GM19397 (cell line): ENCODE measurements at regions not wholly inside any gene's neighbourhood (a gene's known extent, or its start where the extent isn't known, plus 50 kb on each side); places are given as distances from the start of the nearest gene placed in this dataset.
A peak's percentile ranks its signal among the peaks of the same experiment; 100 is the strongest.
"Not testable (repeated sequence)": the region's sequence is repeated elsewhere in the genome, so short reads cannot be mapped to it uniquely, and the experiment has no call there.

Experiments used
- ATAC-seq: cut with Tn5 transposase; IDR thresholded peaks from one replicate; pipeline ENCODE4 v1.9.1; 2021; ENCODE audit warnings: mild to moderate bottlenecking, moderate library complexity; ENCODE audit not compliant: unreplicated experiment

DNA sequence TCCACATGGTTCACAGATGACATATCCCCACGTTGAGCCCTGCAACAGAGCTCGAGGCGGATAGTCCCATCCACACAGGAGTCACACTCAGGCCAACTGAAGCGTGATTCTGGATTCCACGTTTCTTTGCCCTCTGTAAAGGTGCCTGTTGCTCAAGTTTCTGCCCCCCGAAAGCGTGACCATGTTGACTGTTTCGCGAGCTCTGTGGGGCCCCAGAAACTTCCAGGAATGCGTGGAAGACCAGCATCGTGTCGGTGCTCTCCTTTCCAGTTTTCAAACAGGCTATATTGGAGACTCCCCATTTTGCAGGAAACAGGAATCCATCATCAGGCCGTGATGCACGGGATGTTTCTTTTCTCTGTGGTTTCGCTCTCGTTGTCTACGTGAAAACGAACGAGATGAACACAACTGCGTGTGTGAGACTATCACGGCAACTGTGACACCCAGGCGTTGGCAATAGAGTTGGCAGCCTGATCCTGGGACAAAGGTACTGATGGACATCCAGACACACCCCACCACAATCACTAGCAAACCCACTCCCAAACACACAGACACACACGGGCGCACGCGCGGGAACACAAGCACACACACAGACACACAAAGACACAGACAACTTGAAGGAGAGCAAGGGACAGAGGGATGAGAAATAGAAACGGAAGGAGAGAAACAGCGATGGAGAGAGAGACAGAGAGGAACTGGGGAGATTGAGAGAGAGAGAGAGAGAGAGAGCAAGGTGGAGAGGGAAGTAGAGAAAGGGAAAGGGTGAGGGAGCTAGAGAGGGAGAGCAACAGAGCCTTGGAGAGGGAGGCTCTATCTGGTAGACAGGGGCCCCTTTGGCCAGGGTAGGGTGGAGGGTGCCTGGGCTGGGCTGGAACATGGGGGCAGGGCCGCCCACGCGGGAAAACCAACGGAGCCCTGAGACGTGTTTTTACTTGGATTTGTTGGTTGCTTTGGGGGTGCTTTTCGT, 1609.3 kb downstream of the SPATA31A7 start:
- not testable (repeated sequence) for ATAC-seq

DNA sequence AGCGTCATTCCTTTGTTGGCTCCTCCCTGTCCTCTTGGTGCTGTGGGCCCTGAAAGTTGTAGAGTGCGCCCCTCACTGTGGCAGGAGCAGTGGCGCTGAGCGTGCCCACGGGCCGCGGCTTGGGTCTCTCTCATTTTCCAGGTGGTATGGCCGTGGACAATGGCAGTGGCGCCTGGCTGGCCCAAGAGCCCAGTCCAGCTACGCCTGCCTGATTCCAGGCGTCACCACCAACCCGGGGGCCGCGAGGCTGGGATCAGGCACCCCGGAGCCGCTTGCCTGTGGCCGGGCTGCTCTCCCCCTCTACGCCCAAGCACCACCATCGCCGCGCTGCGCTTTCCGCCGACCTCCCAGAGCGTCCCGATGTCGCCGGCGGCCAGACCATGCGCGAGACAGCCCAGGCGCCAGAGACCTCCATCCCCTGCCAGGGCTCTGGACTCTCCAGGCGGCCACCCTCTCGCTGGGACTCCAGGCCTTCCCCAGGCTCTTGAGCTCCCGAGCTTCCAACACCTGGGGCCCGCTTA, 1610.1 kb downstream of the SPATA31A7 start:
- ATAC-seq: not testable (repeated sequence)

DNA sequence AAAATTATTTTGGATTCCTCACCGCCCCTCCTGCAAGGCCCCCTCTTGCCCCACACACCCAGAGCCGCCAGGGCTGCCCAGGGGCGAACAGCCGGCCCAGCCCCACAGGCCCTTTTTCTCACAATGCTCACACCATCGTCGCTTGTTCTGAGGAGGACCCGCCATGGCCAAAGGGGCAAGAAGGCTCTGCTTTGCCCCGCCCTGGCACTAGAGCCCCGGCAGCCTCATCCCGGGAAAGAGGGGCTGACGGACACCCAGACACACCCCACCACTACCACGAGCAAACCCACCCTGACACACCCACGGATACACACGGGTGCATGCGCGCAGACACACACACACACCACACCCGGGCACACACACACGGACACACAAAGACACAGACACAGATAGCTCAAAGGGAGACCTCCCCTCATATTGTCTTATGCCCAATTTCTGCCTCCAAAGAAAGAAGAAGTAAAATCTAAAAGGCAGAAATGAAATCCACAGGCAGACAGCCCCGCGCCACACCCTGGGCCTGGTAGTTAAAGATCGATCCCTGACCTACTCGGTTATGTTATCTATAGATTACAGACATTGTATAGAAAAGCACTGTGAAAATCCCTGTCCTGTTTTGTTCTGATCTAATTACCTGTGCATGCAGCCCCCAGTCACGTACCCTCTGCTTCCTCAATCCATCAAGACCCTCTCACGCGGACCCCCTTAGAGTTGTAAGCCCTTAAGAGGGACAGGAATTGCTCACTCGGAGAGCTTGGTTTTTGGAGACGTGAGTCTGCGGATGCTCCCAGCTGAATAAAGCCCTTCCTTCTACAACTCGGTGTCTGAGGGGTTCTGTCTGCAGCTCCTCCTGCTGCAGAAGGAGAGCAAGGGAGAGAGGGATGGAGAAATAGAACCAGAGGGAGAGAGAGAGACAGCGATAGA, 1610.9 kb downstream of the SPATA31A7 start:
- ATAC-seq: not testable (repeated sequence)

DNA sequence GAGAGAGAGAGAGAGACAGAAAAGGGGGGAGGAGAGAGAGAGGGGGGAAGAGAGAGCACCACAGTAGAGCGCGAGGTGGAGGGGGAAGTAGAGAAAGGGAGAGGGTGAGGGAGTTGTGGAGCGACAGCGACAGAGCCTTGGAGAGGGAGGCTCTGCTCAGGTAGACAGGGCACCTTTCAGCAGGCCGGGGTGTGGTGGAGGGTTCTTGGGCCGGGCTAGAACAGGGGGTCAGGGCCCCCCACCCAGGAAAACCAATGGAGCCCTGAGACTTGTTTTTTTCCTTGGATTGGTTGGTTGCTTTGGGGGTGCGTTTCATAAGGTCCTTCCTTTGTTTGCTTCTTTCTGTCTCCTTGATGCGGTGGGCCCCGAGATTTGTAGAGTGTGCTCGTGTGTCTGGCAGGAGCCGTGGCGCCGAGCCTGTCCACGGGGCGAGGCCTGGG, 1611.6 kb downstream of the SPATA31A7 start:
- ATAC-seq: not testable (repeated sequence)

- ATAC-seq: peak; percentile 99
Measured at GRCh38 chr9:62801961-62802718, 1612.3 kb downstream of the SPATA31A7 start.

- ATAC-seq: not testable (repeated sequence)
Measured at GRCh38 chr9:62802719-62803079, 1612.9 kb downstream of the SPATA31A7 start.

DNA sequence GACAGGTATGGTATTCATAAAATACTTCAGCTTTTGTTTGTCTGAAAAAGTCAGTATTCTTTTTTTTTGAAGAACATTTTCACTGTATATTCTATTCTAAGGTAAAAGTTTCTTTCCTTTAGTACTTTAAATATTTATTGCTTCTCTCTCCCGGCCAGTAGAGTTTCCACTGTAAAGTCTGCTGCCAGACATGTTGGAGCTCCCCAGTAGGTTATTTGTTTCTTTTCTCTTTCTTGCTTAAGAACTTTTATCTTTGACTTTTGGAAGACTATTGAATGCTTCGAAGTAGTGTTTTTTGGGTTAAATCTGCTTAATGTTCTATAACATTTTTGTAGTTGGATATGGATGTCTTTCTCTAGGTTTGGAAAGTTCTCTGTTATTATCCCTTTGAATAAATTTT, 1613.3 kb downstream of the SPATA31A7 start:
- ATAC-seq: not testable (repeated sequence)

- not testable (repeated sequence) for ATAC-seq
Measured at GRCh38 chr9:62804314-62804713, 1614.5 kb downstream of the SPATA31A7 start.

- ATAC-seq: not testable (repeated sequence)
Measured at GRCh38 chr9:62807424-62807823, 1617.6 kb downstream of the SPATA31A7 start.

DNA sequence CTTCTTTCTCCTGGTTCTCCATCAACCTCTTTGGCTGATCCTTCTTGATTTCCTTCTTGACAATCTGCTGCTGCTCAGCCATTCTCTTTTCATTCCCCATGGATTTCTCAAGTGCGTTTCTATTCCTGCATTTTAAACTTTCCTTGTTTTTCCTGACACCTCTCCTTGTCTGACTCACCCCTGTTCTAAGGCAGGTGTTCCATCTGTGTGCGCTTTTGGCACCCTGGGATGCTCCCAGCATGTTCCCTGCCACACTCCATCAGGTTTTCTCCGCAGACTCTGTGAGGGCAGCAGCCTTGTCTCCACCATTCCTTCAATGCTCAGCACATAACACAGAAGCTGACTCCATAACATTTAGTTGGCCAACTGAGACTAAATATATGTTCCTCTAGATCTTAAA, 1618.2 kb downstream of the SPATA31A7 start:
- not testable (repeated sequence) for ATAC-seq

DNA sequence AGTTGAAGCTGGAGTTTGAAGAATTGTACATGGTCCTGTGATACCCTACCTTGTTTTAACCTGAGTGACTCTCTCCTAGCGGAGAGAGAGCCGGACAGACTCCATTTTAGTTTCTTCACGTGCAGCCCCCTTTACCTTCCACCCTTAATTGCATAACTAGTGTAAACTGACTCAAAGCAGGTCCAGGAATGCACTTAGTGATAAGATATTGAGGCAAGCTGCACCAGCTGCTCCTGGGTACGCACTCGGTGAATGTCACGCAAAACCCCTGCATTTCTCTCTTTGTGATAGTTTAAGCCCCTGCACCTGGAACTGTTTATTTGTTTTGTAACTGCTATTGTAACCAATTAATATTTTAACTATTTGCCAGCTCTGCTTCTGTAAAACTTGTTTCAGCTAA, 1620.5 kb downstream of the SPATA31A7 start:
- ATAC-seq: not testable (repeated sequence)

- not testable (repeated sequence) for ATAC-seq
Measured at GRCh38 chr9:62810811-62811315, 1621.0 kb downstream of the SPATA31A7 start.

GRCh38 chr9:62815436-62815835, 1625.6 kb downstream of the SPATA31A7 start:
- not testable (repeated sequence) for ATAC-seq

- ATAC-seq: not testable (repeated sequence)
Measured at GRCh38 chr9:62816331-62816730, 1626.5 kb downstream of the SPATA31A7 start.

DNA sequence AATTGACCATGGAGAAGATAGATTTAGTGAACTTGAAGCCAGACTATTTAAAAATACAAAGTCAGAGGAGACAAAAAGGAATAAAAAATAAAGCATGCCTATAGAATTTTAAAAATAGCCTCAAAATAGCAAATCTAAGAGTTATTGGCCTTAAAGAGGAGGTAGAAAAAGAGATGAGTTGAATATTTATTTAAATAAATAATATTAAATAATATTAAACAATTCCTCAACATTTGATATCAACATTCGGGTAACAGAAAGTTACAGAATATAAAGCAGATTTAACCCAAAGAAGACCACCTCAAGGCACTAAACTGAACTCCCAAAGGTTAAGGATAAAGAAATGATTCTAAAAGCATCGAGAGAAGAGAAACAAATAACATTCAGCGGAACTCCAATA, 1627.4 kb downstream of the SPATA31A7 start:
- ATAC-seq: not testable (repeated sequence)

GRCh38 chr9:62822185-62822584, 1632.3 kb downstream of the SPATA31A7 start:
- ATAC-seq: not testable (repeated sequence)

DNA sequence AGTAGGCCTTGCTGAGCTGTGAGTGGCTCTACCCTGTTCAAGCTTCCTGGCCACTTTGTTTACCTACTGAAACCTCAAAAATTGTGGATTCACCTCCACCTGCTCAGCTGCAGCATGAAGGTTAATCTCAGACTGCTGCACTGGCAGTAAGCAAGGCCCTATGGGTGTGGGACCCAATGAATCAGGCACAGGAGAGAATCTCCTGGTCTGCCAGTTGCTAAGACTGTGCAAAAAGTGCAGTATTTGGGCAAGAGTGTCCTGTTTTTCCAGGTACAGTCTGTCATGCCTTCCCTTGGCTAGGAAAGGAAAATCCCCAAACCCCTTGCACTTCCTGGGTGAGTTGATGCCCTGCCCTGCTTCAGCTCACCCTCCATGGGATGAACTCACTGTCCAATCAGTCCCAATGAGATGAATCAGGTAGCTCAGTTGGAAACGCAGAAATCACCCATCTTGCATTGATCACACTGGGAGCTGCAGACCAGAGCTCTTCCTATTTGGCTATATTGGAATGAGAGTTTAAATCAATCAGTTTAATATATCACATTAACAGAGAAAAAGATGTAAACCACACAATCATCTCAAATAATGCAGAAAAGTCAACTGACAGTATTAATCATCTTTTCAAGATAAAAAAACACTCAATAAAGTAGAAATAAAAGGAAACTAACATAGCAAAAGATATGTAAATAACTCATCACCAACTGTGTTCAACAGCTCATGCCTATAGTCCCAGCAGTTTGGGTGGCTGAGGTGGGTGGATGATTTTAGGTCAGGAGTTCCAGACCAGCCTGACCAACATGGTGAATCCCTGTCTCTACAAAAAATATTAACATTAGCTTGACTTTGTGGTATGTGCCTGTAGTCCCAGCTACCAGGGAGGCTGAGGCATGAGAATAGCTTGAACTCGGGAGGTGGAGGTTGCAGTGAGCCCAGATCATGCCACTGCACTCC, 1638.4 kb downstream of the SPATA31A7 start:
- ATAC-seq: not testable (repeated sequence)

- ATAC-seq: not testable (repeated sequence)
Measured at GRCh38 chr9:62830829-62831459, 1641.1 kb downstream of the SPATA31A7 start.
